ENCODE measurements at regions not wholly inside any gene's neighbourhood (a gene's known extent, or its start where the extent isn't known, plus 50 kb on each side); places are given as distances from the start of the nearest gene placed in this dataset.

DNA sequence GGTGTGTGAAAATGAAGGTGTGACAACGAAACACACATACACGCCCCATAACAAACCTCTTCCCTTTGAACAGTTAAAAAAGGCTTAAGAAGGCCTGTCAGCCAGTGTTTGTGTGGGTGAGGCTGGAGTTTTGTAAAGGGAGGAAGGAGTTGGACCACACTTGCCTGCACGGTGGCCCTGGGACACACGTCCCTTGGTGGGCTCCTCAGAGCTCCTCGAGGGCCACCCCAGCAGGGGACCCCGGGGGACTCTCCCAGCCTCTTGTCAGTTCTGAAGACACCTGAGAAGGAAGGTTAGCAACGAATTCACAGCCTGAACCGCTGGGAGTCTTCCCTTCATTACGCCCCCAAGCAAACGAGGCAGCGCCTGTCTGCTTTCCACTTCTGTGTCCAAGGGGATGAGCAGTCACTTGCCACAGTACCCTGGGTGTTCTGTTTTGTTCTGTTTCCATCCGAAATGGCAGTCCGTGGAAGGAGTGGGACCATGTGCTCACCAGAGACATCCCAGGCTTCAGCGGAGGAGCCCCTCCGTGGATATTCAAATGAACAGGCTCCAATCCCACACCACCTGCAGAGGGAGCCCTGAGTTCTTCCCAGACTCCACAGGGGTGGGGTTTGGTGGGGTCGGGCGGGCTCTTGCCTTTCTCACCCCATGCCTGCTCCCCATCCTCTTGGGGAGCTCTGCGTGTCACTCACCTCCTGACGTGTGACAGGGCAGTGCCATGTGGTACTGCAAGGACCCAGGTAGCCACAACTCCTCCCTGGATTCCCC lies 68.6 kb downstream of the NRN1 start:
- no peak overlapping the region for H3K4me3 ChIP-seq (replicated peaks in 1 of 3; ENCODE audit: low read depth in 2 of 3, low read length in 3 of 3)

DNA sequence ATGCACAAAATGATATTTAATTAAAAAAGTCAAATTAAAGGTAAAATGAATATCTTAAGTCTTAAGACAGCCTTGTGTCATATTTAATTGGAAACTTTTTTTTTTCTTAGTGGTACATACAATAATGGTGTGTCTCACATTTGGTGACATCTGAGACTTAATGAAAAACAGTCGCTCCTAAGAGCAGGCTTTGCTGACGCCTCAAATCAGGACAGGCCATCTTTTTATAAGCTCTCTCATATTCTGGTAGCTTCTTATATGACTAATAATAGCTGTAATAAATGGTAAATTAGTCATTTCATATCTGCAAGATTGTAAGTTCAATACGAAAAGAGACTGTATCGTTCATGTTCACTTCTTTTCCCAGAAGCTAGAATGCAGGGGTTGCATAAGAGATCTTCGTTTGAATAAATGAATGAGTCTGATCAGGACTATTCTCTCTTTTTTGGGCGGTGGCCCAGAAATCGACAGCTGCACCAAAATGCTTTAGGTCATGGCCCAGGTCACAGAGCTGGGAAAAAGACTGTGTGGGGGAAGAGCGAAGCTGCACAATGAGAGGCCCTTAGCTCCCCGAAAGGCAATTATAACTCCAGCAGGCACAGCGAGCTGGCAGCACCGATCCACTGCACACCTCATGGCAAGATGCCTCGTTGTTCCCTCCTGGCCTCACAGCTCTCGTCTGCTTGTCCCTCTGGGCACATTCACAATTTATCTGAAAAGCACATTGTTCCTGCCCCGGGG lies 69.4 kb downstream of the NRN1 start:
- Histone ChIP-seq H3K4me2 (replicated peaks; ENCODE audit: extremely low read depth, low read length, poor library complexity, severe bottlenecking) (no peak overlapping the region), H3K4me3 (replicated peaks in 1 of 3; ENCODE audit: low read depth in 2 of 3, low read length in 3 of 3) (no peak overlapping the region), H2AFZ (ENCODE audit: insufficient read depth, low read depth, low read length, poor library complexity, severe bottlenecking) (no peak overlapping the region), H3K4me1 (ENCODE audit: control insufficient read depth in 1 of 2, insufficient read depth in 2 of 2, low read length in 2 of 2) (no peaks in the 10 kb centered on the region), H3K79me2 (ENCODE audit: insufficient read depth, low read length) (no peaks in the 10 kb centered on the region), H3K36me3 (replicated peaks in 1 of 2; ENCODE audit: control insufficient read depth in 1 of 2, insufficient read depth in 2 of 2, low read length in 2 of 2) (no peaks in the 10 kb centered on the region), H3K9me3 (replicated peaks in 1 of 2; ENCODE audit: control insufficient read depth in 1 of 2, insufficient read depth in 1 of 2, low read length in 2 of 2) (peaks cover 0 to under 1% of the 10 kb centered on the region in 2 donors), H4K20me1 (ENCODE audit: insufficient read depth, low read length) (no peaks in the 10 kb centered on the region), H3K9ac (ENCODE audit: insufficient read depth, low read length, poor library complexity, severe bottlenecking) (no peak overlapping the region), H3K27me3 (ENCODE audit: control insufficient read depth in 2 of 2, insufficient read depth in 2 of 2, low read length in 2 of 2) (peaks cover 11% of the 10 kb centered on the region in 2 donors), H3K27ac (ENCODE audit: low read depth in 1 of 2, low read length in 2 of 2) (no peak overlapping the region)
- Mint-ChIP-seq H3K4me3 (no peak overlapping the region), H3K9me3 (peaks cover 2 to 9% (median 5%) of the 10 kb centered on the region in 7 donors), H3K36me3 (no peaks in the 10 kb centered on the region), H3K4me1 (no peaks in the 10 kb centered on the region), H3K27ac (no peak overlapping the region), H3K27me3 (ENCODE audit: low read depth in 3 of 3) (peaks cover 6 to 26% (median 15%) of the 10 kb centered on the region in 3 donors)
- TF ChIP-seq, protein P1, sequence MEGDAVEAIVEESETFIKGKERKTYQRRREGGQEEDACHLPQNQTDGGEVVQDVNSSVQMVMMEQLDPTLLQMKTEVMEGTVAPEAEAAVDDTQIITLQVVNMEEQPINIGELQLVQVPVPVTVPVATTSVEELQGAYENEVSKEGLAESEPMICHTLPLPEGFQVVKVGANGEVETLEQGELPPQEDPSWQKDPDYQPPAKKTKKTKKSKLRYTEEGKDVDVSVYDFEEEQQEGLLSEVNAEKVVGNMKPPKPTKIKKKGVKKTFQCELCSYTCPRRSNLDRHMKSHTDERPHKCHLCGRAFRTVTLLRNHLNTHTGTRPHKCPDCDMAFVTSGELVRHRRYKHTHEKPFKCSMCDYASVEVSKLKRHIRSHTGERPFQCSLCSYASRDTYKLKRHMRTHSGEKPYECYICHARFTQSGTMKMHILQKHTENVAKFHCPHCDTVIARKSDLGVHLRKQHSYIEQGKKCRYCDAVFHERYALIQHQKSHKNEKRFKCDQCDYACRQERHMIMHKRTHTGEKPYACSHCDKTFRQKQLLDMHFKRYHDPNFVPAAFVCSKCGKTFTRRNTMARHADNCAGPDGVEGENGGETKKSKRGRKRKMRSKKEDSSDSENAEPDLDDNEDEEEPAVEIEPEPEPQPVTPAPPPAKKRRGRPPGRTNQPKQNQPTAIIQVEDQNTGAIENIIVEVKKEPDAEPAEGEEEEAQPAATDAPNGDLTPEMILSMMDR (IDR thresholded peaks at IDR 0.05) = no peak
- intact Hi-C loops (cut with micrococcal nuclease) = no loop called here
- no peak for DNase-seq
- WGBS (ENCODE audit: insufficient coverage) = 89% methylated on average over 6 of the region's 14 CpGs

More for the DNA sequence above, 68.6 kb downstream of the NRN1 start:
- Histone ChIP-seq H3K27ac (ENCODE audit: low read depth in 1 of 2, low read length in 2 of 2) (no peak overlapping the region), H3K4me2 (replicated peaks; ENCODE audit: extremely low read depth, low read length, poor library complexity, severe bottlenecking) (no peak overlapping the region), H3K9ac (ENCODE audit: insufficient read depth, low read length, poor library complexity, severe bottlenecking) (no peak overlapping the region), H3K79me2 (ENCODE audit: insufficient read depth, low read length) (no peaks in the 10 kb centered on the region), H3K9me3 (replicated peaks in 1 of 2; ENCODE audit: control insufficient read depth in 1 of 2, insufficient read depth in 1 of 2, low read length in 2 of 2) (peaks cover 0 to 9% of the 10 kb centered on the region in 2 donors), H2AFZ (ENCODE audit: insufficient read depth, low read depth, low read length, poor library complexity, severe bottlenecking) (no peak overlapping the region), H3K36me3 (replicated peaks in 1 of 2; ENCODE audit: control insufficient read depth in 1 of 2, insufficient read depth in 2 of 2, low read length in 2 of 2) (no peaks in the 10 kb centered on the region), H3K4me1 (ENCODE audit: control insufficient read depth in 1 of 2, insufficient read depth in 2 of 2, low read length in 2 of 2) (no peaks in the 10 kb centered on the region), H4K20me1 (ENCODE audit: insufficient read depth, low read length) (no peaks in the 10 kb centered on the region), H3K27me3 (ENCODE audit: control insufficient read depth in 2 of 2, insufficient read depth in 2 of 2, low read length in 2 of 2) (peaks cover 5 to 6% of the 10 kb centered on the region in 2 donors)
- WGBS (ENCODE audit: insufficient coverage) = 95% methylated on average over 11 of the region's 19 CpGs
- intact Hi-C loops (cut with micrococcal nuclease) = no loop called here
- no peak for DNase-seq
- TF ChIP-seq, protein P1 (IDR thresholded peaks at IDR 0.05) = no peak
- Mint-ChIP-seq H3K27ac (no peak overlapping the region), H3K36me3 (no peaks in the 10 kb centered on the region), H3K27me3 (ENCODE audit: low read depth in 3 of 3) (peaks cover 6 to 21% (median 13%) of the 10 kb centered on the region in 3 donors), H3K9me3 (peaks cover 4 to 9% (median 7%) of the 10 kb centered on the region in 7 donors), H3K4me3 (no peak overlapping the region), H3K4me1 (no peaks in the 10 kb centered on the region)

Data from CD14-positive monocyte (primary cell).